HUDEP-2 (cell line): ENCODE measurements at regions not wholly inside any gene's neighbourhood (a gene's known extent, or its start where the extent isn't known, plus 50 kb on each side); places are given as distances from the start of the nearest gene placed in this dataset.
"Not testable (repeated sequence)": the region's sequence is repeated elsewhere in the genome, so short reads cannot be mapped to it uniquely, and the experiment has no call there.

Experiments
- DNase-seq, 76 experiments: peaks; one replicate each; lab custom pipeline; 2025; ENCODE audit not compliant: unreplicated experiment in 76 of 76; lab: John Stamatoyannopoulos, UW

- DNase-seq = not testable (repeated sequence)
Measured at GRCh38 chr9:63912451-63912850, 1372.6 kb downstream of the FOXD4L5 start.

DNA sequence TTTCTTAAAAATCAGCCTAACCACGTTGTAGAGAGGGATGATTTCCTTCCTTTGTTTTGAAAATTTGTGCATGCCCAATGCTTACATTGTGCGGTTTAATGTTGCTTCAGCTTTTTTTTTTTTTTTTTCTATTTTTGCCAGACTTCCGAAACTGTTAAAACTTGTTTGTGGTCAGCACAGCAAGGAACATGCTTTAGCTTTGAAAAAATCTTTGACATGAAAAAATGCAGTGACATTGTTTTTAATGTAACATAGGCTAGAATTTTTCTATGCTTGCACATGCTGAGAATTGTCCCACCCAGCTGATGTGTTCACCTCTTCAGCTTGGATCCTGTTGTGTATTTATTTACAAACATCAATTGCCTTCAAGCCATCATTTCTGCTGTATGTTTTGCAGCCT is 1375.9 kb downstream of the FOXD4L5 start:
- DNase-seq = not testable (repeated sequence)

- not testable (repeated sequence) for DNase-seq
Measured at GRCh38 chr9:63899637-63900190, 1385.3 kb downstream of the FOXD4L5 start.

DNA sequence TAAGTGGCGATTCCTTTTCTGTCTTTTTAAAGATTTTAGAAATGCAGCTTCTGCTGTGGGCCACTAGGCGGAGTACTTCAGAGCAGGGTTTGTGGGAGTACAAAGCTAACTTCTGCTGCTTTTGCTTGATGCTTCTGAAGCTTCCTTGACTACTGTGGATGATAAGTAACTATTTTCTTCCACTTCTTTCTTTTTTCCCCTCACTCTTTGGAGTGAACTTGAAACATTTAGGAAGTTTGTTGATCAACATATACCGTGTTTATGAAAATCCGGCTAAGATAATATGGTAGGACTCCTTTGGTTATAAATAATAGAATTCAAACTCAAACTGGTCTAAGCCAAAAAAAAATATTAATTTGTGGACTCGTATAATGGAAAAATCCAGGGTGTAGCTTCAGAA is 1403.6 kb downstream of the FOXD4L5 start:
- DNase-seq = not testable (repeated sequence)

GRCh38 chr9:63876380-63876779 is 1408.6 kb downstream of the FOXD4L5 start:
- DNase-seq = not testable (repeated sequence)

GRCh38 chr9:63859475-63860215 is 1425.4 kb downstream of the FOXD4L5 start:
- no peak for DNase-seq

GRCh38 chr9:63859090-63859474 is 1425.9 kb downstream of the FOXD4L5 start:
- DNase-seq = not testable (repeated sequence)

GRCh38 chr9:63853140-63853751 is 1431.8 kb downstream of the FOXD4L5 start:
- not testable (repeated sequence) for DNase-seq

DNA sequence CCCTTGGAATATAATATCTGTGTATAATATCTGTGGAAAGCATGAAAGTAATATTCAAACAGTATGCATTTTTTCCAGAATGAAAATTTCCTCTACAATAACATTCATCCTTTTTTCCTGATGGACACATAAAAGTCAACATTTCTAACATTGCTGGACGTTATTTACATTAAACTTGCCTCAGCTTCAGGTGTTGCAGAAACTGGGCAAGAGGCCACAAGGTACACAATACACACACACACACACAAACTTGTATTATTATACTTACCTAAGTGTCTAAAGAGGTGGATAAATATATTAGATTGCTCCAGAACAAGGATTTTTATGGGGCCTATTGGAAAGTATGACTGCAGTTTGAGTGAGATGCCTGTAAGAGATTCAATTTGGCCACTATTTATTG is 1460.2 kb downstream of the FOXD4L5 start:
- not testable (repeated sequence) for DNase-seq

DNA sequence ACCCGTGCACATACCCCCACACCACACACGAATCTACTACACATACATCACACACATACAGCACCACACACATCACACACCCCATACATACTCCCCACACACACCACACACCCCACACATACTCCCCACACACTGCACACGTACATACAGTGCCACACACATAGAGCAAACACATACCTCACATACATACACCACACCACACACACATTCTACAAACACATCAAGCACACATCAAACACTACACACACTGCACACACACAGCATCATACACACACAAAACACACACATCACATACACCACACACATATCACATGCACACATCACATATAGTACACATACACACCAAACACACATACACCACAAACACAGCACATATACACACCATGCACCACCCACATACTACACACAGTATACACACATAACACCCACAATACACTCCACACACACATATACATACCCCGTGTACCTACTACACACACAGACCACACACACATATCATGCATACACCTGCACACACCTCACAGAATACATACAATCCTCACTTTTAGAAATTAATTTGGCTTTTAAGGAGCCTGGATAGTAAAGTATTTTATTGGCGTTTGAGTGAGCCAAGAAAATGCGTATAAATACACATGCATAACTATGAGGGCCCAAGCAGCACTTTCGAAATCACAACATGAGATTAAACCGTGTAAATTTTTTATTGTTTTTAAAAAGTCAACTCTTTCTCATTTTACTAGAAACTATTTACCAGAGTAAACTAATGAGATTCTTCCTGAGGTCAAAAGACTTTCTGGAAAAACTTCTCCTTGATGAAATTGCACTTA is 1461.4 kb downstream of the FOXD4L5 start:
- DNase-seq = not testable (repeated sequence)

DNA sequence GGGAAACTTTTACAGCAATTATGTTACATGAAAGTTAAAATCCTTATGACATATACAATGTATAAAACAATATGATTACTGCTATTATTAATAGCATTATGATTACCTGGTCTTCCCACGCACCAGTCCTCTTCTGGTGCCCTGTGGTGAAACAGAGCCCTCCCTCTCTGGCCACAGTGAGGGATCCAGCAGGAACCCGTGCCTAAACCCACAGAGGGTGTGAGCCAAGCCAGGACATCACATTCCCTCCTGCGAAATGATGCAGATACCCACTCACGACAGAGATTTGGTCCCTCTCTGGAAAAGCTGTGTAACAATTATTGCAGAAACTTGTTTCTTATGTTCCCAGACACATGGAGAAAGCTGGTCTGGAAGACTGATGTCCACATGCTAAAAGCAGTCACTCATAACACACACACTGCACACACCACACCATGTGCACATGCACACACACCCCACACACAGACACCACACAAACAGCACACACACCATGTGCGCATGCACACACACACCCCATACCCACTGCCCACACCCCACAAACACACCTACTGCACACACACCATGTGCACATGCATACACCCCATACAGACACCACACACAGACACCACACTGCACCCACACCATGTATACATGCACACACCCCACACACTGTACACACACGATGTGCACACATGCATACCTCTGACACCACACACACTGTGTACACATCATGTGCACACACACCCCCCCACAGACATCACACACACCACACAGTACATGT is 1462.2 kb downstream of the FOXD4L5 start:
- DNase-seq = not testable (repeated sequence)

- not testable (repeated sequence) for DNase-seq
Measured at GRCh38 chr9:63821293-63821692, 1463.7 kb downstream of the FOXD4L5 start.

DNA sequence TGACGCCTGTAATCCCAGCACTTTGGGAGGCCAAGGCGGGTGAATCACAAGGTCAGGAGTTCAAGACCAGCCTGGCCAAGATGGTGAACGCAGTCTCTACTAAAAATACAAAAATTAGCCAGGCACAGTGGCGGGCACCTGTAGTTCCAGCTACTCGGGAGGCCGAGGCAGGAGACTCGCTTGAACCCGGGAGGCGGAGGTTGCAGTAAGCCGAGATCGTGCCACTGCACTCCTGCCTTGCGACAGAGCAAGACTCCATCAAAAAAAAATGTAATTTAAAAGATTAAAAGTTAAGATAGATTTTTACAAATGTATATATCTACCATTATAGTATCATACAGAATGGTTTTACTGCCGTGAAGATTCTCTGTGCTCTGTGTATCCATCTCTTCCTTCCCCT is 1464.1 kb downstream of the FOXD4L5 start:
- not testable (repeated sequence) for DNase-seq

GRCh38 chr9:63820383-63820782 is 1464.6 kb downstream of the FOXD4L5 start:
- not testable (repeated sequence) for DNase-seq

GRCh38 chr9:63817622-63818518 is 1467.1 kb downstream of the FOXD4L5 start:
- DNase-seq = no peak

DNA sequence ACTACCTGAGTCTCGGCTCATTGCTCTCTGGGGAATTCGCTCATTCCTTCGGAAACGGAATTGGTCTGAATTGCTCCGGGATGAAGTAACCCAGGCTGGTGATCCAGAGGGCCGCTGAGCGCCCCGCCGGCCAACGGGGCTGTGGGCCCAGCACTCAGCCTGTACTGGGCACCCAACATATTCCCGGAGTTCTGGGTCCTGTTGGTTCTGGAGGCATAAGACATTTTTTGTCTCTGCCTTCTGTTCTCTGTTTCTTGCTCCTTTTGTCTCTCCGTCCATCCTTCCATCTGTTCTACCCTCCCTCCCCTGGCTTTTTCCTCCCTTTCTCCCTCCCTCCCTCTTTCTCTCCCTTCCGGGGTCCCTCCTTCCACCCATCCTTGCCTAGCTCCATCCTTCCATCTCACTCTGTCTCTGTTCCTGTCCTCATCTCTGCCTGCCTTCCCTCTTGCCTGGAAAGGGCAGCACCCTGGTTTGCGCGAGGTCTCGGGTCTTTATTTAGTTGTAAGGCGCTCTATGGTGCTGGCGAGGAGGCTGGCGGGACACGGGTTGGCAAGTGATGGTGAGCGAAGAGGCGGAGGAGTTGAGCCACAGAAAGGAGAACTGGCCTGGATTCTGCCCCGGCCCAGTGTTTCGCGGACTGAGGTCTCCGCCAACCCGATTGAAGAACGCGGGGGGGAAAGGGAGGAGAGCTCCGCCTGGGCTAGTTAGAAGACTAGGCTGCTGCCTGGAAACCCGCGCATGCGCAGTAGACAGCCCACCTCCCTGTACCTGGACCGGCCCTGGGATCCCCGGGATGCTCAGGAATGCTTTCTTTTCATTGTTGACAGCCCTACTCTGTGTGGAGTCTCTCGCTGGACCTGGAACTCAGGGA is 1468.0 kb downstream of the FOXD4L5 start:
- DNase-seq = no peak

- DNase-seq = not testable (repeated sequence)
Measured at GRCh38 chr9:63814970-63815669, 1469.9 kb downstream of the FOXD4L5 start.
